GM20000 (cell line): ENCODE measurements at regions not wholly inside any gene's neighbourhood (a gene's known extent, or its start where the extent isn't known, plus 50 kb on each side); places are given as distances from the start of the nearest gene placed in this dataset.

Experiments
- DNase-seq: peaks from one replicate; pipeline ENCODE4 v3.0.0; 2012; ENCODE audit warnings: low spot score
- TF ChIP-seq, protein P1 (sequence below): IDR thresholded peaks from 2 replicates; pipeline ENCODE4 v1.5.1; 2012; ENCODE audit warnings: mild to moderate bottlenecking, control low read depth; ENCODE audit errors: extremely low read depth, missing control alignments

- TF ChIP-seq, protein P1, sequence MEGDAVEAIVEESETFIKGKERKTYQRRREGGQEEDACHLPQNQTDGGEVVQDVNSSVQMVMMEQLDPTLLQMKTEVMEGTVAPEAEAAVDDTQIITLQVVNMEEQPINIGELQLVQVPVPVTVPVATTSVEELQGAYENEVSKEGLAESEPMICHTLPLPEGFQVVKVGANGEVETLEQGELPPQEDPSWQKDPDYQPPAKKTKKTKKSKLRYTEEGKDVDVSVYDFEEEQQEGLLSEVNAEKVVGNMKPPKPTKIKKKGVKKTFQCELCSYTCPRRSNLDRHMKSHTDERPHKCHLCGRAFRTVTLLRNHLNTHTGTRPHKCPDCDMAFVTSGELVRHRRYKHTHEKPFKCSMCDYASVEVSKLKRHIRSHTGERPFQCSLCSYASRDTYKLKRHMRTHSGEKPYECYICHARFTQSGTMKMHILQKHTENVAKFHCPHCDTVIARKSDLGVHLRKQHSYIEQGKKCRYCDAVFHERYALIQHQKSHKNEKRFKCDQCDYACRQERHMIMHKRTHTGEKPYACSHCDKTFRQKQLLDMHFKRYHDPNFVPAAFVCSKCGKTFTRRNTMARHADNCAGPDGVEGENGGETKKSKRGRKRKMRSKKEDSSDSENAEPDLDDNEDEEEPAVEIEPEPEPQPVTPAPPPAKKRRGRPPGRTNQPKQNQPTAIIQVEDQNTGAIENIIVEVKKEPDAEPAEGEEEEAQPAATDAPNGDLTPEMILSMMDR, result no peak
- DNase-seq, result no peak
These were observed 460.5 kb upstream of the TRIB2 start for GRCh38 chr2:12256206-12256605.

DNA sequence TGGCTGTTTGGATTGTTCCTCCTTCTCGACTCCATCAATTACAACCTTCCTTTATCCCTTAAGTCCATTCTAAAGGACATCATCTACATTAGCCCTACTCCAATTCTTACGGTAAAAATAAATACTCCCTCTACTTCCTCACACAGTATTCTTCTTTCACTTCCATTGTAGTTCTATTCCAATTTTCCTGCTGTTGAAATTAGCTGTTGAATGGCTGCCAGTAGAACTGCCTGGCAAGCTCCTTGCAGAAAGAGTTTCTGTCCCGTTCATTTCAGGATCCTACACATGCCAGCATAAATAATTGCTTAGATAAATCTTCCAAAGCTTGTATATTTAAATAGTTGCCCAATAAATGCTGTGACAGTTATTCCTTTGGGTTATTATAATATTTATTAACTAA lies 459.3 kb upstream of the TRIB2 start:
- DNase-seq, result no peak
- TF ChIP-seq, protein P1, result no peak

GRCh38 chr2:12259493-12259892 lies 457.2 kb upstream of the TRIB2 start:
- TF ChIP-seq, protein P1, result no peak
- no peak for DNase-seq

DNA sequence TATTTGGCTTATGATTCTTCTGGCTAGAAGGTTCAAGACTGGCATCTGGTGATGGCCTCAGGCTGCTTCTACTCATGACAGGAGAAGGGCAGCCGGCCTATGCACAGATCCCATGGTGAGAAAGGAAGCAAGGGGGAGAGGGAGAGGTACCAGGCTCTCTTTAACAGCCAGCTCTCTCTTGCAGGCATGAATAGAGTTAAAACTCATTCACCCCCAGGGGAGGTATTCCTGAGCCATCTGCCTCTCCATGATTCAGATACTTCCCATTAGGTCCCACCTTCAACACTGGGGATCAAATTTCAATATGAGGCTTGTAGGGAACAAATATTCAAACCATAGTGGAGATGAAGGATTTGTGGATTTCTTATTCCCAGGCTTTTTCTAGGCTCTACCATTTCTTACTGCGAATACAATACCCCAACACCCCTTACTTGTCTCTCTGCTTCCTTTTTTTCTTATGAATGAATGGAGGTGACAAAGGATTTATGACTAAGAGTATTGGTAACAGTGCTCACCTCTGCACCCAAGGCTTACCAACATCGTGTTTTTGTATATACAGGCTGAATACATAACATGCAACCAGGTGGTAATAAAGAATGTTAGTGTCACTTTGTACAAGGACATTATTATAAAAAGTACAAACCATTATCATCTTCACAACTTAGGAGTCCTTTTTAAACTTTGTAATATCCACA lies 454.6 kb upstream of the TRIB2 start:
- TF ChIP-seq, protein P1, result no peak
- DNase-seq, result no peak

DNA sequence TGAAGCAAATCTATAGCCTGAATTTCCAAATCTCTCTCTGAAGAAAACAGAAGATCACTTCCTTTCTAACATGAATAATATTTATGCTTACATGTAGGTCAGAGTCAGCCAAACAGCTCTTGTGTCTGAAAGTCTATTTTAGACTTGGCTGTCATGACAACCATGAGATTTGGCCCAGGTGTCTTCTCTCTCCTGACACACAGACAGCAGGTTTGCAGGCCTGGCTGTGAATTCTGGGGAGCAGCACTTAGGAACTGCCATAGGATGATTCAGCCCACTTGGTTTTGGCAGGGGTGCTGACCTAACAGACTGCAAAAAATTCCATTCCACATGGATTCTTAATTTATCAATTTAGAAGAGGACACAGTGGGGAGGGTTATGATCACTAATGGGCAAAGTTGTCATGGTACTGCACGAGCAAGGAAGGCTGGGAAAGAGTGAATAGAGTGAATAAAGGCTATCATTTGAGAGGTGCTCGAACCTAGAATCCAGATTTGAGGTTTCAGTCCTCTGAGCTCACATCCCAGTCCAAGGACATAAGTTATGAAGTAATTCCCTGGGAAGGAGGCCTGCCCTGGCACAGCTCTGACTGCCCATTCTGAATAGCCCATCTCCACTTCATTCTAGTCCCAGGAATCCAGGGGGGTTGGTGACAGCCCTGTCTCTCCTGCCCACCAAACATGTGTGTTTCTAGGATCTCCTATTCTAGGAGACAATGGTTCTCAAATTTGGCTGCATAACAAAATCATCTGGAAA lies 453.9 kb upstream of the TRIB2 start:
- TF ChIP-seq, protein P1, result no peak
- no peak for DNase-seq

GRCh38 chr2:12263730-12264129 lies 453.0 kb upstream of the TRIB2 start:
- DNase-seq, result no peak
- TF ChIP-seq, protein P1, result no peak

GRCh38 chr2:12264146-12264545 lies 452.6 kb upstream of the TRIB2 start:
- no peak for DNase-seq
- TF ChIP-seq, protein P1, result no peak
